Uterus (tissue), 3 donors: ENCODE measurements at regions not wholly inside any gene's neighbourhood (a gene's known extent, or its start where the extent isn't known, plus 50 kb on each side); places are given as distances from the start of the nearest gene placed in this dataset.

Experiments used
- DNase-seq, 2 donors: peaks; one replicate each; pipeline ENCODE4 v3.0.0-alpha.2; 2019 to 2020
- H3K27ac ChIP-seq, 2 donors: fragments of 200-600 bp; sonication (generic); 1 replicate in 1 of 2; 2 replicates in 1 of 2; pipeline ENCODE4 v1.5.1; 2016 to 2018
- H3K27me3 ChIP-seq, 2 donors: fragments of 200-600 bp; sonication (generic); one replicate each; pipeline ENCODE4 v1.5.1; 2018 to 2019; ENCODE audit warnings: control low read depth in 1 of 2
- H3K36me3 ChIP-seq, 2 donors: fragments of 200-600 bp; sonication (generic); one replicate each; pipeline ENCODE4 v1.5.1; 2019; ENCODE audit warnings: control low read depth in 1 of 2
- H3K4me1 ChIP-seq, 2 donors: fragments of 200-600 bp; sonication (generic); one replicate each; pipeline ENCODE4 v1.5.1; 2018 to 2019; ENCODE audit warnings: control low read depth in 1 of 2
- H3K4me3 ChIP-seq, 2 donors: fragments of 200-600 bp; sonication (generic); 1 replicate in 1 of 2; 2 replicates in 1 of 2; pipeline ENCODE4 v1.5.1; 2018 to 2019; ENCODE audit warnings: mild to moderate bottlenecking in 1 of 2
- H3K9me3 ChIP-seq, 2 donors: fragments of 200-600 bp; sonication (generic); one replicate each; pipeline ENCODE4 v1.5.1; 2019; ENCODE audit warnings: control low read depth in 1 of 2
- CTCF ChIP-seq, 4 experiments: fragments of 200-600 bp in 2 of 4; fragments of 450-650 bp in 2 of 4; sonication (generic) in 2 of 4; IDR thresholded peaks; one replicate each; pipeline ENCODE4 v1.5.1; 2016 to 2019; ENCODE audit warnings: antibody characterized with exemption in 4 of 4, mild to moderate bottlenecking in 2 of 4, moderate library complexity in 1 of 4
- POLR2A ChIP-seq, 2 donors: fragments of 450-650 bp; IDR thresholded peaks; one replicate each; pipeline ENCODE4 v1.6.1; 2016; ENCODE audit warnings: antibody characterized with exemption in 2 of 2, mild to moderate bottlenecking in 1 of 2, moderate library complexity in 1 of 2
- intact Hi-C: fragments of 100-400 bp; cut with DNase I; formaldehyde crosslinking; loops from one replicate; pipeline ENCODE4 v1.15.1; 2023; ENCODE audit warnings: low total_unique reads
- donor health status: DM: yes; HTN: yes; CAD: no.

GRCh38 chr19:5290336-5291262, 50.0 kb downstream of the PTPRS start:
- no peak for TF ChIP-seq CTCF (IDR thresholded peaks at IDR 0.05)
- no peak for TF ChIP-seq POLR2A (IDR thresholded peaks at IDR 0.05)
- peaks cover 4 to 35% of the 10 kb centered on the region in 2 donors for H3K4me1 ChIP-seq
- H3K36me3 ChIP-seq = no peaks in the 10 kb centered on the region
- no peak for DNase-seq
- no peaks in the 10 kb centered on the region for H3K27me3 ChIP-seq
- no peaks in the 10 kb centered on the region for H3K9me3 ChIP-seq
- intact Hi-C loops = no loop called here
- no peak overlapping the region for H3K4me3 ChIP-seq
- H3K27ac ChIP-seq = peak overlapping the region in 1 of 2 donors; percentile 11

GRCh38 chr19:5289060-5289990, 51.3 kb downstream of the PTPRS start:
- H3K4me3 ChIP-seq = no peak overlapping the region
- peaks cover 4 to 35% of the 10 kb centered on the region in 2 donors for H3K4me1 ChIP-seq
- H3K27me3 ChIP-seq = no peaks in the 10 kb centered on the region
- no peak for TF ChIP-seq POLR2A (IDR thresholded peaks at IDR 0.05)
- no peak for TF ChIP-seq CTCF (IDR thresholded peaks at IDR 0.05)
- no peak overlapping the region for H3K27ac ChIP-seq
- no peaks in the 10 kb centered on the region for H3K9me3 ChIP-seq
- intact Hi-C loops = no loop called here
- no peaks in the 10 kb centered on the region for H3K36me3 ChIP-seq
- DNase-seq = no peak

GRCh38 chr19:5288347-5288739, 52.3 kb downstream of the PTPRS start:
- TF ChIP-seq CTCF (IDR thresholded peaks at IDR 0.05) (no peak), POLR2A (IDR thresholded peaks at IDR 0.05) (no peak)
- H3K27ac ChIP-seq = no peak overlapping the region
- H3K27me3 ChIP-seq = no peaks in the 10 kb centered on the region
- intact Hi-C loops = no loop called here
- H3K36me3 ChIP-seq = no peaks in the 10 kb centered on the region
- H3K9me3 ChIP-seq = no peaks in the 10 kb centered on the region
- DNase-seq = no peak
- H3K4me1 ChIP-seq = peaks cover 4 to 35% of the 10 kb centered on the region in 2 donors
- no peak overlapping the region for H3K4me3 ChIP-seq

- TF ChIP-seq CTCF (IDR thresholded peaks at IDR 0.05) = no peak
- TF ChIP-seq POLR2A (IDR thresholded peaks at IDR 0.05) = no peak
- no peaks in the 10 kb centered on the region for H3K36me3 ChIP-seq
- intact Hi-C loops = no loop called here
Observed at GRCh38 chr19:5287066-5287465, 53.5 kb downstream of the PTPRS start.

More at GRCh38 chr19:5287066-5287465, 53.5 kb downstream of the PTPRS start:
- Histone ChIP-seq H3K4me3 (no peak overlapping the region), H3K9me3 (no peaks in the 10 kb centered on the region), H3K27me3 (no peaks in the 10 kb centered on the region), H3K27ac (no peak overlapping the region), H3K4me1 (peaks cover 4 to 30% of the 10 kb centered on the region in 2 donors)
- no peak for DNase-seq
